ENCODE measurements at regions not wholly inside any gene's neighbourhood (a gene's known extent, or its start where the extent isn't known, plus 50 kb on each side); places are given as distances from the start of the nearest gene placed in this dataset.

DNA sequence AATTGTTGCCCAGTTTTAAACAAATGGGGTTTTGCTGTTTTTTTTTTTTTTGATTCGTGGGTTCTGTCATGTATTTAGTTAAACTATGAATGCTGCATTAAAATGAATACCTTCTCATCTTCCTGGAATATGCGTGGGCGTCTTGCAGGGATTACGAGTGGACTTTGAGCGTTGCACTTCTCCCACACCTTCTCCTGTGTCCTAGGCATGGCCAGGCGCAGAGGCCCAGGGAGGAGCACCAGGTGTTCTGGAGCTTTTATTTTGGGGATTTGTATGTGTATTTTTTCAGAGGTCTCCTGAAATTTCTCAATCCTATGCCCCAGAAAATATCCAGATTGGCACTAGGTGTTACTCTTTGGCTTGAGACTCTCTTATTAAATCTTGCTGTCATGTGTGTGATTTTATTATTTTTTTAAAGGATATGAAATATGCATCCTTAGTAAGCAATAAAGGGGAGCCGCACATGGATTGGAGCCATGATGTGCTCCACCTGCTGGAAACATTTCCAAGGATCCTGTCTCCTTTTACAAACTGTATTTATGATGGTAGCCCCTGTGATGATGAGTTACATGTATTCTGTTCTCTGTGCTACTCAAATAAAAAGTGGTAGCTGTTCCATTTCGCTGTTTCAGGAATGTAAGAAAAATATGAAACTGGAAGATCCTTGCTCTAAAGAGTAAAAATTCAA lies 482.2 kb upstream of the KLF6 start:
- DNase-seq (ENCODE audit: low spot score in 2 of 2, unreplicated experiment in 2 of 2) = no peak
- no peaks in the 10 kb centered on the region for H3K9me3 Mint-ChIP-seq
- H3K36me3 Mint-ChIP-seq = no peaks in the 10 kb centered on the region
- no peak overlapping the region for H3K27ac Mint-ChIP-seq
- no peak overlapping the region for H3K4me3 Mint-ChIP-seq
- H3K27me3 Mint-ChIP-seq (ENCODE audit: low read depth) = no peaks in the 10 kb centered on the region
- TF ChIP-seq, protein P1, sequence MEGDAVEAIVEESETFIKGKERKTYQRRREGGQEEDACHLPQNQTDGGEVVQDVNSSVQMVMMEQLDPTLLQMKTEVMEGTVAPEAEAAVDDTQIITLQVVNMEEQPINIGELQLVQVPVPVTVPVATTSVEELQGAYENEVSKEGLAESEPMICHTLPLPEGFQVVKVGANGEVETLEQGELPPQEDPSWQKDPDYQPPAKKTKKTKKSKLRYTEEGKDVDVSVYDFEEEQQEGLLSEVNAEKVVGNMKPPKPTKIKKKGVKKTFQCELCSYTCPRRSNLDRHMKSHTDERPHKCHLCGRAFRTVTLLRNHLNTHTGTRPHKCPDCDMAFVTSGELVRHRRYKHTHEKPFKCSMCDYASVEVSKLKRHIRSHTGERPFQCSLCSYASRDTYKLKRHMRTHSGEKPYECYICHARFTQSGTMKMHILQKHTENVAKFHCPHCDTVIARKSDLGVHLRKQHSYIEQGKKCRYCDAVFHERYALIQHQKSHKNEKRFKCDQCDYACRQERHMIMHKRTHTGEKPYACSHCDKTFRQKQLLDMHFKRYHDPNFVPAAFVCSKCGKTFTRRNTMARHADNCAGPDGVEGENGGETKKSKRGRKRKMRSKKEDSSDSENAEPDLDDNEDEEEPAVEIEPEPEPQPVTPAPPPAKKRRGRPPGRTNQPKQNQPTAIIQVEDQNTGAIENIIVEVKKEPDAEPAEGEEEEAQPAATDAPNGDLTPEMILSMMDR (IDR thresholded peaks at IDR 0.05; ENCODE audit: unreplicated experiment) = no peak
- peaks cover 19% of the 10 kb centered on the region for H3K4me1 Mint-ChIP-seq

DNA sequence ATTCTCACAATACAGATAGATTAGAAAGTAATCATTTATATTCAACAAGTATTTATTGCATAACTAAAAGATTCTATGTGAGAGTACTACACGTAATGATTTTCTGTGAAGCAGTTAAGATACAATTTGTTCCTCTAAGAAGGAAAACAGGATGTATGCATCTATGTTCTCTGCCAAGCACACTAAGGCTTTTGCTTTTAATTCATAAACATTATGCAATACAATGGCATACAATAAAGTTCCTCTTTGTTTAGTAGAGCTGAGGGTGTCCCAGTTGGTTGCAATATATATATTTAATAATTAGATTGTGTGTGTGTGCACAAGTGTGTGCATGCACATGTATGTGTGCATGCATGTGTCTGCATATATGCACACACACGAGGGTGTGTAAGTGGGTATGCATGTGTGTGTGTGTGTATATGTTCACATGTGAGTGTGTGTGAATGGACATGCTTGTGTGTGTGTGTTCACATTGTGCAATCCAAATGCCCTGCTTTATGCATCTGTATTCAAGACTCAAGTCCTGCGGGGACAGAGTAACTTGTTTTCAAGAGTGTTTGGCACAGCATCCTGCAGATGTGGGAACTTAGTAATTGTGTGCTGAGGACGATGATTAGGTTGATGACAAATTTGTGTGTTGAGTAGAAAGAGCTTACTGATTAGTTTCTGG lies 481.5 kb upstream of the KLF6 start:
- no peak for DNase-seq (ENCODE audit: low spot score in 2 of 2, unreplicated experiment in 2 of 2)
- Mint-ChIP-seq H3K4me1 (peaks cover 19% of the 10 kb centered on the region), H3K27ac (no peak overlapping the region), H3K4me3 (no peak overlapping the region), H3K36me3 (no peaks in the 10 kb centered on the region), H3K9me3 (no peaks in the 10 kb centered on the region), H3K27me3 (ENCODE audit: low read depth) (no peaks in the 10 kb centered on the region)
- TF ChIP-seq, protein P1 (IDR thresholded peaks at IDR 0.05; ENCODE audit: unreplicated experiment) = no peak

DNA sequence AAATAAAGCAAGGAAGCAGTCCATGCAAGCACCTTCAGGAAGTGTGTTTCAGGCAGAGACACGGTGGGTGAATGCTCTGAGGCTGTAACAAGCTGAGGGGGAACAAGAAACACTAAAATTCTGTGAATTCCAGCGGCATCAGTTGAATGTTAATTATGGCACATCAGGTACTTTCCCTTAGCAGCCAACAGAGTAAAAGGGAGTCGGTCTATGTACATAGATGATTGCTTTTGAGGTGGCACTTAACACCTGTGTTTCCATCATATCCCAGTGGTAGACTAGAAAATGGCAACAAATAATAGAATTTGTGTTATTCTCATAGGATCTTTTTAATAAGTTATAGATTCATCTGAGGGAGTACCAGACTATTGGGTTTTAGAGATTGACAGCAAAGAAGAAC lies 481.0 kb upstream of the KLF6 start:
- Mint-ChIP-seq H3K36me3 (no peaks in the 10 kb centered on the region), H3K4me3 (no peak overlapping the region), H3K27me3 (ENCODE audit: low read depth) (no peaks in the 10 kb centered on the region), H3K9me3 (no peaks in the 10 kb centered on the region), H3K4me1 (peaks cover 19% of the 10 kb centered on the region), H3K27ac (no peak overlapping the region)
- TF ChIP-seq, protein P1 (IDR thresholded peaks at IDR 0.05; ENCODE audit: unreplicated experiment) = no peak
- no peak for DNase-seq (ENCODE audit: low spot score in 2 of 2, unreplicated experiment in 2 of 2)

- no peak for DNase-seq (ENCODE audit: low spot score in 2 of 2, unreplicated experiment in 2 of 2)
- Mint-ChIP-seq H3K4me1 (peaks cover 26% of the 10 kb centered on the region), H3K27me3 (ENCODE audit: low read depth) (no peaks in the 10 kb centered on the region), H3K9me3 (no peaks in the 10 kb centered on the region), H3K36me3 (no peaks in the 10 kb centered on the region), H3K27ac (no peak overlapping the region), H3K4me3 (no peak overlapping the region)
- TF ChIP-seq, protein P1 (IDR thresholded peaks at IDR 0.05; ENCODE audit: unreplicated experiment) = no peak
Measured at GRCh38 chr10:4264209-4264865, 479.3 kb upstream of the KLF6 start.

- TF ChIP-seq, protein P1 (IDR thresholded peaks at IDR 0.05; ENCODE audit: unreplicated experiment) = no peak
- Mint-ChIP-seq H3K36me3 (no peaks in the 10 kb centered on the region), H3K27ac (no peak overlapping the region), H3K9me3 (no peaks in the 10 kb centered on the region), H3K4me1 (peaks cover 26% of the 10 kb centered on the region), H3K4me3 (no peak overlapping the region), H3K27me3 (ENCODE audit: low read depth) (no peaks in the 10 kb centered on the region)
- DNase-seq (ENCODE audit: low spot score in 2 of 2, unreplicated experiment in 2 of 2) = no peak
Measured at GRCh38 chr10:4263601-4263921, 478.6 kb upstream of the KLF6 start.
